Type B pancreatic cell (in vitro differentiated cells): ENCODE measurements at regions not wholly inside any gene's neighbourhood (a gene's known extent, or its start where the extent isn't known, plus 50 kb on each side); places are given as distances from the start of the nearest gene placed in this dataset.
"Not testable (repeated sequence)": the region's sequence is repeated elsewhere in the genome, so short reads cannot be mapped to it uniquely, and the experiment has no call there.

Experiments
- DNase-seq: peaks from one replicate; pipeline ENCODE4 v3.0.0; 2021; ENCODE audit warnings: mixed read lengths; ENCODE audit not compliant: unreplicated experiment; ENCODE audit errors: extremely low spot score
- H3K27ac Mint-ChIP-seq: 2 replicates; pipeline ENCODE4 v1.8.0; 2021; ENCODE audit warnings: mild to moderate bottlenecking, mixed read lengths
- H3K27me3 Mint-ChIP-seq: 2 replicates; pipeline ENCODE4 v1.8.0; 2021; ENCODE audit warnings: mixed read lengths
- H3K36me3 Mint-ChIP-seq: 2 replicates; pipeline ENCODE4 v1.8.0; 2021; ENCODE audit warnings: mixed read lengths
- H3K4me1 Mint-ChIP-seq: one replicate; pipeline ENCODE4 v1.8.0; 2021; ENCODE audit warnings: mixed read lengths; ENCODE audit not compliant: unreplicated experiment
- H3K4me3 Mint-ChIP-seq: 2 replicates; pipeline ENCODE4 v1.8.0; 2021; ENCODE audit warnings: mild to moderate bottlenecking, mixed read lengths
- H3K9me3 Mint-ChIP-seq: 2 replicates; pipeline ENCODE4 v1.8.0; 2021; ENCODE audit warnings: mixed read lengths
- CTCF ChIP-seq: fragments of 200-600 bp; sonication (generic); conservative IDR thresholded peaks from 2 replicates; pipeline ENCODE4 v1.5.0; 2021; ENCODE audit warnings: antibody characterized with exemption, mild to moderate bottlenecking

- Mint-ChIP-seq H3K27me3 (no peaks in the 10 kb centered on the region), H3K4me1 (no peaks in the 10 kb centered on the region), H3K9me3 (no peaks in the 10 kb centered on the region), H3K27ac (no peak overlapping the region), H3K4me3 (no peak overlapping the region), H3K36me3 (no peaks in the 10 kb centered on the region)
- no peak for TF ChIP-seq CTCF
- no peak for DNase-seq
Measured at GRCh38 chr7:86366946-86367345, 276.8 kb upstream of the GRM3 start.

DNA sequence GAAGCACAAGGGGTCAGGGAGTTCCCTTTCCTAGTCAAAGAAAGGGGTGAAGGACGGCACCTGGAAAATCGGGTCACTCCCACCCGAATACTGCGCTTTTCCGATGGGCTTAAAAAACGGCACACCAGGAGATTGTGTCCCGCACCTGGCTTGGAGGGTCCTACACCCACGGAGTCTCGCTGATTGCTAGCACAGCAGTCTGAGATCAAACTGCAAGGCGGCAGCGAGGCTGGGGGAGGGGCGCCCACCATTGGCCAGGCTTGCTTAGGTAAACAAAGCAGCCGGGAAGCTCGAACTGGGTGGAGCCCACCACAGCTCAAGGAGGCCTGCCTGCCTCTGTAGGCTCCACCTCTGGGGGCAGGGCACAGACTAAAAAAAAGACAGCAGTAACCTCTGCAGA is 303.3 kb upstream of the GRM3 start:
- not testable (repeated sequence) for H3K4me1 Mint-ChIP-seq, H3K36me3 Mint-ChIP-seq, DNase-seq, H3K9me3 Mint-ChIP-seq, H3K27ac Mint-ChIP-seq, H3K27me3 Mint-ChIP-seq
- H3K4me3 Mint-ChIP-seq = peak overlapping the region; percentile 72

- no peaks in the 10 kb centered on the region for H3K4me1 Mint-ChIP-seq
- H3K27ac Mint-ChIP-seq = no peak overlapping the region
- DNase-seq = no peak
- H3K4me3 Mint-ChIP-seq = no peak overlapping the region
- no peak for TF ChIP-seq CTCF
- no peaks in the 10 kb centered on the region for H3K36me3 Mint-ChIP-seq
- no peaks in the 10 kb centered on the region for H3K9me3 Mint-ChIP-seq
- H3K27me3 Mint-ChIP-seq = no peaks in the 10 kb centered on the region
Measured at GRCh38 chr7:86339051-86339450, 304.7 kb upstream of the GRM3 start.

- Mint-ChIP-seq H3K4me3 (no peak overlapping the region), H3K27ac (no peak overlapping the region), H3K9me3 (no peaks in the 10 kb centered on the region), H3K27me3 (no peaks in the 10 kb centered on the region), H3K4me1 (no peaks in the 10 kb centered on the region), H3K36me3 (no peaks in the 10 kb centered on the region)
- DNase-seq = no peak
- TF ChIP-seq CTCF = no peak
Measured at GRCh38 chr7:86328801-86329433, 314.8 kb upstream of the GRM3 start.

GRCh38 chr7:86326847-86327246 is 316.9 kb upstream of the GRM3 start:
- Mint-ChIP-seq H3K27me3 (no peaks in the 10 kb centered on the region), H3K27ac (no peak overlapping the region), H3K36me3 (no peaks in the 10 kb centered on the region), H3K4me1 (no peaks in the 10 kb centered on the region), H3K4me3 (no peak overlapping the region), H3K9me3 (no peaks in the 10 kb centered on the region)
- TF ChIP-seq CTCF = no peak
- DNase-seq = no peak

DNA sequence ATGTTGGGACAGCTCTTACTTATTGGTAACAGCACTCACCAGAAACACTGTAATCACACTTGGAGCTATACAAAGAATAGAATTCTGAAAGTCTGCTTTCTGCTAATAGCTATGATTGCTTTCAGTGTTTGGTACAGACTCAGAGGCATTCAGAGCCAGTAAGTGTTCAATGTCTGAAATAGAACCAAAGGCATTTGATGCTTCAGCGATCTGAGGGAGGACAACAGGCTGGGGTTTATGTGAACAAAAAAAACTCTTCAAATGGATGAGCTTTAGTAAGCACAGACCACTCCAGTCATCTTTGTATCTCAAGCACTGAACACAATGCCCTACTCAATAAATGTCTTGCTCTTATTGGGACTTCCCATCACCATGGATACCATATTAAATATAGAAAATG is 322.8 kb upstream of the GRM3 start:
- Mint-ChIP-seq H3K4me1 (no peaks in the 10 kb centered on the region), H3K27ac (no peak overlapping the region), H3K9me3 (no peaks in the 10 kb centered on the region), H3K4me3 (no peak overlapping the region), H3K36me3 (no peaks in the 10 kb centered on the region), H3K27me3 (no peaks in the 10 kb centered on the region)
- no peak for TF ChIP-seq CTCF
- DNase-seq = no peak
